Testis (tissue), 2 donors: ENCODE measurements at regions not wholly inside any gene's neighbourhood (a gene's known extent, or its start where the extent isn't known, plus 50 kb on each side); places are given as distances from the start of the nearest gene placed in this dataset.

Experiments used
- DNase-seq: peaks from one replicate; pipeline ENCODE4 v3.0.0-alpha.2; 2019
- H3K27ac ChIP-seq, 2 donors: fragments of 200-600 bp; sonication (generic); one replicate each; pipeline ENCODE4 v1.5.1; 2019
- H3K27me3 ChIP-seq: fragments of 200-600 bp; sonication (generic); one replicate; pipeline ENCODE4 v1.5.1; 2019
- H3K36me3 ChIP-seq: fragments of 200-600 bp; sonication (generic); one replicate; pipeline ENCODE4 v1.5.1; 2017; ENCODE audit warnings: low read depth; ENCODE audit errors: missing control alignments
- H3K4me1 ChIP-seq: fragments of 200-600 bp; sonication (generic); one replicate; pipeline ENCODE4 v1.5.1; 2019
- H3K4me3 ChIP-seq, 2 donors: fragments of 200-600 bp; sonication (generic); one replicate each; pipeline ENCODE4 v1.5.1; 2017 to 2019
- H3K9me3 ChIP-seq: fragments of 200-600 bp; sonication (generic); one replicate; pipeline ENCODE4 v1.5.1; 2017
- POLR2A ChIP-seq: fragments of 450-650 bp; IDR thresholded peaks from one replicate; pipeline ENCODE4 v1.6.1; 2017; ENCODE audit warnings: antibody characterized with exemption, mild to moderate bottlenecking, moderate library complexity
- WGBS, 2 donors: methylation state at CpG; one replicate each; pipeline ENCODE4 v1.1.5; 2018; 5-methylcytosine and 5-hydroxymethylcytosine counted together
- intact Hi-C: fragments of 100-400 bp; cut with DNase I; formaldehyde crosslinking; loops from one replicate; pipeline ENCODE4 v1.15.1; 2023; ENCODE audit warnings: low total_unique reads
- TF ChIP-seq, protein P1 (sequence below), 3 experiments: fragments of 450-650 bp in 2 of 3; fragments of 200-600 bp in 1 of 3; sonication (generic) in 1 of 3; IDR thresholded peaks; one replicate each; pipeline ENCODE4 v1.5.1; 2016 to 2019; ENCODE audit warnings: antibody characterized with exemption in 3 of 3, mild to moderate bottlenecking in 2 of 3, moderate library complexity in 1 of 3

DNA sequence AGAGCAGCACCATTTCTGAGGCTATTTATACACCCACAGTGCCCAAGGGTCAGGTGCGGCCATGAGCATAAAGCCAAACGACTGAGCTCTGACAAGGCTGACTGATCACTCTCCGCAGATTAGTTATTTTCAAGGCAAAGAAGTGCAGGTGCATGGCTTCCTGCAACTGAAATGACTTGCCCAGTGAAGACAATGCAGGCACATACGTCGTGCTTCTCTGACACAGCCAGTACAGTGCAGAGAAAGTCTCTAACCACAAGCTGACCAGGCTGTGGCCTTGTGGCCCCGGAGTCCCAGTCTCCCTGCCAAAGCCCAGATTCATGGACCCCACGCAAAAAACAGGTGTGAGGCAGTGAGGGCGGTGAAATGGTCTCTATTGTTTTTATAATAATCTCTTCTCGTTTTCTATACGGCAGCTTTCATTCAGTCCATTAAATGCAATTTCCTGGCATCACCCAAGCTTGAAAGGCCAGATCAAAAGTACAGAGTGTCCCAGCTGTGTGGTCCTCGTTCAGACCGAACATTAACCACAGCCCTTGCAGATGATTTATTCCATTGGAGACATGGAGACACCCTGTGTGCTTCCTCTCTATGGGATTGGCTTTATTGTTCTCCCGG is 447.0 kb upstream of the ID2 start:
- Histone ChIP-seq H3K27ac (peak overlapping the region in 1 of 2 donors; percentile 7), H3K4me1 (peaks cover 27% of the 10 kb centered on the region), H3K27me3 (no peaks in the 10 kb centered on the region), H3K4me3 (no peak overlapping the region), H3K36me3 (no peaks in the 10 kb centered on the region), H3K9me3 (no peaks in the 10 kb centered on the region)
- intact Hi-C loops = no loop called here
- DNase-seq = peak; percentile 27
- TF ChIP-seq POLR2A = no peak
- TF ChIP-seq, protein P1, sequence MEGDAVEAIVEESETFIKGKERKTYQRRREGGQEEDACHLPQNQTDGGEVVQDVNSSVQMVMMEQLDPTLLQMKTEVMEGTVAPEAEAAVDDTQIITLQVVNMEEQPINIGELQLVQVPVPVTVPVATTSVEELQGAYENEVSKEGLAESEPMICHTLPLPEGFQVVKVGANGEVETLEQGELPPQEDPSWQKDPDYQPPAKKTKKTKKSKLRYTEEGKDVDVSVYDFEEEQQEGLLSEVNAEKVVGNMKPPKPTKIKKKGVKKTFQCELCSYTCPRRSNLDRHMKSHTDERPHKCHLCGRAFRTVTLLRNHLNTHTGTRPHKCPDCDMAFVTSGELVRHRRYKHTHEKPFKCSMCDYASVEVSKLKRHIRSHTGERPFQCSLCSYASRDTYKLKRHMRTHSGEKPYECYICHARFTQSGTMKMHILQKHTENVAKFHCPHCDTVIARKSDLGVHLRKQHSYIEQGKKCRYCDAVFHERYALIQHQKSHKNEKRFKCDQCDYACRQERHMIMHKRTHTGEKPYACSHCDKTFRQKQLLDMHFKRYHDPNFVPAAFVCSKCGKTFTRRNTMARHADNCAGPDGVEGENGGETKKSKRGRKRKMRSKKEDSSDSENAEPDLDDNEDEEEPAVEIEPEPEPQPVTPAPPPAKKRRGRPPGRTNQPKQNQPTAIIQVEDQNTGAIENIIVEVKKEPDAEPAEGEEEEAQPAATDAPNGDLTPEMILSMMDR (IDR thresholded peaks at IDR 0.05) = no peak
- WGBS, 2 donors = 54 to 58% methylated on average over 13 of the region's 13 CpGs

DNA sequence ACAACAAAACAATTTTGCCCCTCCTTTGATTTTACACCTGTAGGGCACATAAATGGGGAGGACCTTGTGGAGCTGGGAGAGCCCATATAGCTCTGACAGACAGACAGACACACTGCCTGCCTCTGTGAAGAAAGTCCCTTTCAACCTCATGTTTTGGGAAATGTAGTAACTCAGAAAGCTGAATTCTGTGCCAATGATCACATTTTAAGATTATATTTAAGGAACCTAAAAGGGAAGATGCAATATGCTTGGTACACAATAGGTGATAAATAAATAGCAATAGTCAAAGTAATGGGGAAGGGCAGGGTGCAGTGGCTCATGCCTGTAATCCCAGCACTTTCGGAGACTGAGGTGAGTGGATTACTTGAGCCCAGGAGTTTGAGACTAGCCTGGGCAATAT is 446.4 kb upstream of the ID2 start:
- Histone ChIP-seq H3K27ac (no peak overlapping the region), H3K36me3 (no peaks in the 10 kb centered on the region), H3K4me3 (no peak overlapping the region), H3K9me3 (no peaks in the 10 kb centered on the region), H3K4me1 (peaks cover 27% of the 10 kb centered on the region), H3K27me3 (no peaks in the 10 kb centered on the region)
- WGBS, 2 donors = 94% methylated on average over 1 of the region's 1 CpG
- DNase-seq = no peak
- TF ChIP-seq, protein P1 (IDR thresholded peaks at IDR 0.05) = no peak
- TF ChIP-seq POLR2A = no peak
- intact Hi-C loops = no loop called here

GRCh38 chr2:8236391-8236790 is 445.5 kb upstream of the ID2 start:
- no peak overlapping the region for H3K4me3 ChIP-seq
- H3K9me3 ChIP-seq = no peaks in the 10 kb centered on the region
- TF ChIP-seq, protein P1 (IDR thresholded peaks at IDR 0.05) = no peak
- TF ChIP-seq POLR2A = no peak
- no peak for DNase-seq
- no peak overlapping the region for H3K27ac ChIP-seq
- 52 to 61% methylated on average over 2 of the region's 2 CpGs for WGBS, 2 donors
- intact Hi-C loops = no loop called here
- H3K36me3 ChIP-seq = no peaks in the 10 kb centered on the region
- peaks cover 27% of the 10 kb centered on the region for H3K4me1 ChIP-seq
- no peaks in the 10 kb centered on the region for H3K27me3 ChIP-seq

DNA sequence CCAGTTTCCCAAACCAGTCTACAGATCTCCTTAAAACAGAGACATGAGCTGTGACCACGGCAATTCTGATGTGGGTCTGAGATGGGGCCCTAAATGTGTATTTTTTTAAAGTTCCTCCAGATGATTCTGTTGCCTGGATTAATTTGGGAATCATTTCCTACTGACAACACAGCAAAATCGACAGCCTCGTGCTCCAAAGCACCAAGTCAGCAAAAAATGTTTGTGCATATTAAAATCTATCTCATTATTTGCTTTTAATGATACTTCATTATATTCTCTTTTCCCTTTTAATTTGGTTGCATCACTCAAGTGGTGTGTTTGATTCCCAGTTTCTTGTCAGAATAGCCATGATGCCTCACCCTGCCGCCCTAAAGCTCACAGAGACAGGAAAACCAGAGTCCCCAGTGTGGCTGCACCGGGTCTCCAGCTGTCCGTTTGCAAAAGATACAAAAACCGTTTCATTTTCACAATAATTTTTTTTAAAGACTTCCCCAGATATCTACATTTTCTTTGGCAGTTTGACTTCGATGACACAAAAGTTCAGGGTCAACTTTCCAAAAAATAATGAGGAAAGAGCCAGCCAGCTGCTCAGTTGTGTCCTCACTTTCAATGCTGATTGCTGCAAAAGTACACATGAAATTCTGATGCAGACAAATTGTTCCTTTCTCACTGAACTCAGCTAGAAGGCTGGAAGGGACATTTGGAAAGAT is 443.2 kb upstream of the ID2 start:
- 42 to 50% methylated on average over 8 of the region's 8 CpGs for WGBS, 2 donors
- no peak for TF ChIP-seq POLR2A
- TF ChIP-seq, protein P1 (IDR thresholded peaks at IDR 0.05) = no peak
- H3K27ac ChIP-seq = no peak overlapping the region
- peak; percentile 19 for DNase-seq
- no peaks in the 10 kb centered on the region for H3K9me3 ChIP-seq
- no peak overlapping the region for H3K4me3 ChIP-seq
- H3K4me1 ChIP-seq = peaks cover 27% of the 10 kb centered on the region
- no peaks in the 10 kb centered on the region for H3K27me3 ChIP-seq
- H3K36me3 ChIP-seq = no peaks in the 10 kb centered on the region
- intact Hi-C loops = no loop called here
